GM23338 (cell line): ENCODE measurements at regions not wholly inside any gene's neighbourhood (a gene's known extent, or its start where the extent isn't known, plus 50 kb on each side); places are given as distances from the start of the nearest gene placed in this dataset.

ENCODE experiments used
- ATAC-seq: fragments of 200-7000 bp; cut with Tn5 transposase; 3 replicates; pipeline ENCODE4 v1.9.1; 2020
- DNase-seq: peaks from one replicate; pipeline ENCODE4 v3.0.0-alpha.2; 2015; ENCODE audit warnings: low spot score
- H2AFZ ChIP-seq: fragments of 200-600 bp; sonication (generic); 2 replicates; pipeline ENCODE4 v1.8.0; 2016; ENCODE audit warnings: antibody characterized with exemption, mild to moderate bottlenecking, moderate library complexity
- H3F3A ChIP-seq: fragments of 200-600 bp; sonication (generic); replicated peaks from 2 replicates; pipeline ENCODE4 v1.8.0; 2017; ENCODE audit warnings: antibody characterized with exemption, mixed run types, low read depth
- H3K27ac ChIP-seq: fragments of 200-600 bp; sonication (generic); 2 replicates; pipeline ENCODE4 v1.6.1; 2016; ENCODE audit warnings: low read depth
- H3K27me3 ChIP-seq: fragments of 200-600 bp; sonication (generic); 2 replicates; pipeline ENCODE4 v1.8.0; 2016; ENCODE audit warnings: mild to moderate bottlenecking, mixed run types, moderate library complexity; ENCODE audit not compliant: insufficient read depth
- H3K36me3 ChIP-seq: fragments of 200-600 bp; sonication (generic); 2 replicates; pipeline ENCODE4 v1.8.0; 2016; ENCODE audit warnings: mild to moderate bottlenecking; ENCODE audit not compliant: insufficient read depth
- H3K4me1 ChIP-seq: fragments of 200-600 bp; sonication (generic); 2 replicates; pipeline ENCODE4 v1.8.0; 2016; ENCODE audit warnings: mild to moderate bottlenecking, moderate library complexity; ENCODE audit not compliant: insufficient read depth
- H3K4me2 ChIP-seq: fragments of 200-600 bp; sonication (generic); 2 replicates; pipeline ENCODE4 v1.7.1; 2017; ENCODE audit warnings: mixed run types
- H3K4me3 ChIP-seq: fragments of 200-600 bp; sonication (generic); 2 replicates; pipeline ENCODE4 v1.6.1; 2016; ENCODE audit warnings: mixed run types
- H3K79me2 ChIP-seq: fragments of 200-600 bp; sonication (generic); replicated peaks from 2 replicates; pipeline ENCODE4 v1.8.0; 2017; ENCODE audit warnings: mild to moderate bottlenecking; ENCODE audit not compliant: insufficient read depth
- H3K9me2 ChIP-seq: fragments of 200-600 bp; sonication (generic); 2 replicates; pipeline ENCODE4 v1.8.0; 2017; ENCODE audit not compliant: insufficient read depth
- H4K20me1 ChIP-seq: fragments of 200-600 bp; sonication (generic); replicated peaks from 2 replicates; pipeline ENCODE4 v1.8.0; 2017; ENCODE audit warnings: mild to moderate bottlenecking; ENCODE audit not compliant: insufficient read depth
- H3K27ac Mint-ChIP-seq: 2 replicates; pipeline ENCODE4 v1.8.0; 2020; ENCODE audit warnings: inconsistent platforms, mild to moderate bottlenecking, moderate library complexity, mixed read lengths
- H3K27me3 Mint-ChIP-seq: 3 replicates; pipeline ENCODE4 v1.8.0; 2022; ENCODE audit warnings: low read depth, mild to moderate bottlenecking, moderate library complexity, mixed read lengths, inconsistent platforms; ENCODE audit not compliant: insufficient read depth, poor library complexity
- H3K36me3 Mint-ChIP-seq: 3 replicates; pipeline ENCODE4 v1.8.0; 2021; ENCODE audit warnings: low read depth, mild to moderate bottlenecking, inconsistent platforms, moderate library complexity, mixed read lengths
- H3K4me1 Mint-ChIP-seq: 3 replicates; pipeline ENCODE4 v1.8.0; 2020; ENCODE audit warnings: mild to moderate bottlenecking, inconsistent platforms, mixed read lengths
- H3K4me3 Mint-ChIP-seq: 3 replicates; pipeline ENCODE4 v1.8.0; 2021; ENCODE audit warnings: moderate library complexity, mild to moderate bottlenecking, inconsistent platforms, mixed read lengths
- H3K9me3 Mint-ChIP-seq: 3 replicates; pipeline ENCODE4 v1.8.0; 2020; ENCODE audit warnings: moderate library complexity, mild to moderate bottlenecking, inconsistent platforms, mixed read lengths
- EZH2 ChIP-seq: fragments of 200-600 bp; sonication (generic); IDR thresholded peaks from one replicate; pipeline ENCODE4 v1.8.0; 2017; ENCODE audit warnings: antibody characterized with exemption, mild to moderate bottlenecking, low read depth; ENCODE audit not compliant: unreplicated experiment
- EZH2phosphoT487 ChIP-seq: fragments of 200-600 bp; sonication (generic); IDR thresholded peaks from one replicate; pipeline ENCODE4 v1.8.1; 2018; ENCODE audit warnings: antibody characterized with exemption; ENCODE audit not compliant: unreplicated experiment
- NANOG ChIP-seq: IDR thresholded peaks from 2 replicates; pipeline ENCODE4 v1.6.1; 2016; ENCODE audit warnings: antibody characterized with exemption, borderline replicate concordance
- POLR2AphosphoS5 ChIP-seq: IDR thresholded peaks from 2 replicates; pipeline ENCODE4 v1.6.1; 2016; ENCODE audit warnings: antibody characterized with exemption, low read depth
- REST ChIP-seq: IDR thresholded peaks from one replicate; pipeline ENCODE4 v1.6.1; 2018; ENCODE audit warnings: antibody characterized with exemption; ENCODE audit not compliant: unreplicated experiment
- STAT1 ChIP-seq: IDR thresholded peaks from one replicate; pipeline ENCODE4 v1.6.1; 2016; ENCODE audit warnings: antibody characterized with exemption; ENCODE audit not compliant: unreplicated experiment
- ZNF331 ChIP-seq: fragments of 250-450 bp; sonication (Bioruptor Pico); IDR thresholded peaks from 2 replicates; pipeline ENCODE4 v1.5.0; 2020; ENCODE audit warnings: low read depth, mild to moderate bottlenecking, moderate library complexity
- ZNF462 ChIP-seq: fragments of 250-450 bp; sonication (Bioruptor Pico); IDR thresholded peaks from 2 replicates; pipeline ENCODE4 v1.5.0; 2020; ENCODE audit warnings: mild to moderate bottlenecking, moderate library complexity

- no peak for ATAC-seq
- H2AFZ ChIP-seq = no peak overlapping the region
- H3K4me1 Mint-ChIP-seq = peaks cover 5% of the 10 kb centered on the region; the same call in 2 of the 3 replicates
- TF ChIP-seq EZH2phosphoT487 = no peak
- TF ChIP-seq NANOG = no peak
- no peak for TF ChIP-seq ZNF462 (CRISPR knock-in tag)
- no peak for TF ChIP-seq EZH2
- no peak for TF ChIP-seq POLR2AphosphoS5
- TF ChIP-seq STAT1 = no peak
- no peak for TF ChIP-seq ZNF331 (CRISPR knock-in tag)
- TF ChIP-seq REST = no peak
- peaks cover 2% of the 10 kb centered on the region; the same call in 2 of the 3 replicates for H3K9me3 Mint-ChIP-seq
- no peak for DNase-seq
- no peak overlapping the region for H3K27ac Mint-ChIP-seq
- H3K27me3 Mint-ChIP-seq = no peaks in the 10 kb centered on the region
- no peaks in the 10 kb centered on the region for H4K20me1 ChIP-seq
- no peaks in the 10 kb centered on the region for H3K36me3 ChIP-seq
- no peaks in the 10 kb centered on the region for H3K4me1 ChIP-seq
- no peaks in the 10 kb centered on the region for H3K9me2 ChIP-seq
- no peak overlapping the region for H3K27ac ChIP-seq
- H3K79me2 ChIP-seq = no peaks in the 10 kb centered on the region
- H3F3A ChIP-seq = no peaks in the 10 kb centered on the region
- no peak overlapping the region for H3K4me3 ChIP-seq
- H3K4me2 ChIP-seq = no peak overlapping the region
- H3K36me3 Mint-ChIP-seq = no peaks in the 10 kb centered on the region; the same call in 2 of the 3 replicates
- no peak overlapping the region for H3K4me3 Mint-ChIP-seq
- no peaks in the 10 kb centered on the region for H3K27me3 ChIP-seq
These were observed 534.9 kb downstream of the SLC4A3 start for GRCh38 chr2:220162320-220162719.
